H1 (cell line): ENCODE measurements at regions not wholly inside any gene's neighbourhood (a gene's known extent, or its start where the extent isn't known, plus 50 kb on each side); places are given as distances from the start of the nearest gene placed in this dataset.

Experiments used
- JUN ChIP-seq: IDR thresholded peaks from 2 replicates; pipeline ENCODE4 v1.6.1; 2011; ENCODE audit warnings: low read depth, mild to moderate bottlenecking, improper control_type of control experiment, low read length
- MAFK ChIP-seq: IDR thresholded peaks from 2 replicates; pipeline ENCODE4 v1.6.1; 2012; ENCODE audit warnings: low read depth, mild to moderate bottlenecking, improper control_type of control experiment, low read length
- NRF1 ChIP-seq: IDR thresholded peaks from 2 replicates; pipeline ENCODE4 v1.6.1; 2011; ENCODE audit warnings: mild to moderate bottlenecking, low read depth, low read length, improper control_type of control experiment
- POLR2AphosphoS5 ChIP-seq: IDR thresholded peaks from 2 replicates; pipeline ENCODE4 v1.6.1; 2011; ENCODE audit warnings: low read depth, low read length
- RBBP5 ChIP-seq: IDR thresholded peaks from 2 replicates; pipeline ENCODE4 v1.7.1; 2012; ENCODE audit warnings: low read depth, mild to moderate bottlenecking, inconsistent platforms, low read length, moderate library complexity, borderline replicate concordance
- YY1 ChIP-seq: IDR thresholded peaks from 2 replicates; pipeline ENCODE4 v1.6.1; 2011; ENCODE audit warnings: low read depth, mild to moderate bottlenecking, low read length
- TF ChIP-seq, protein P1 (sequence below), 3 experiments: IDR thresholded peaks; 1 replicate in 2 of 3; 2 replicates in 1 of 3; pipeline versions ENCODE4 v1.5.1 to v1.6.1; 2011; ENCODE audit warnings: low read length in 3 of 3, mild to moderate bottlenecking in 3 of 3, inconsistent platforms in 2 of 3, low read depth in 1 of 3, moderate library complexity in 1 of 3; ENCODE audit not compliant: insufficient read depth in 1 of 3; ENCODE audit errors: control extremely low read depth in 1 of 3
- TF ChIP-seq, protein P2 (sequence below): IDR thresholded peaks from 2 replicates; pipeline ENCODE4 v1.6.1; 2012; ENCODE audit warnings: inconsistent platforms
- TF ChIP-seq, protein P3 (sequence below): IDR thresholded peaks from 2 replicates; pipeline ENCODE4 v1.6.1; 2011; ENCODE audit warnings: low read length, improper control_type of control experiment

GRCh38 chr6:142676647-142677192 lies 268.3 kb downstream of the HIVEP2 start:
- TF ChIP-seq MAFK (no peak), JUN (no peak), POLR2AphosphoS5 (no peak), YY1 (no peak), NRF1 (no peak), RBBP5 (no peak)
- TF ChIP-seq, protein P1, sequence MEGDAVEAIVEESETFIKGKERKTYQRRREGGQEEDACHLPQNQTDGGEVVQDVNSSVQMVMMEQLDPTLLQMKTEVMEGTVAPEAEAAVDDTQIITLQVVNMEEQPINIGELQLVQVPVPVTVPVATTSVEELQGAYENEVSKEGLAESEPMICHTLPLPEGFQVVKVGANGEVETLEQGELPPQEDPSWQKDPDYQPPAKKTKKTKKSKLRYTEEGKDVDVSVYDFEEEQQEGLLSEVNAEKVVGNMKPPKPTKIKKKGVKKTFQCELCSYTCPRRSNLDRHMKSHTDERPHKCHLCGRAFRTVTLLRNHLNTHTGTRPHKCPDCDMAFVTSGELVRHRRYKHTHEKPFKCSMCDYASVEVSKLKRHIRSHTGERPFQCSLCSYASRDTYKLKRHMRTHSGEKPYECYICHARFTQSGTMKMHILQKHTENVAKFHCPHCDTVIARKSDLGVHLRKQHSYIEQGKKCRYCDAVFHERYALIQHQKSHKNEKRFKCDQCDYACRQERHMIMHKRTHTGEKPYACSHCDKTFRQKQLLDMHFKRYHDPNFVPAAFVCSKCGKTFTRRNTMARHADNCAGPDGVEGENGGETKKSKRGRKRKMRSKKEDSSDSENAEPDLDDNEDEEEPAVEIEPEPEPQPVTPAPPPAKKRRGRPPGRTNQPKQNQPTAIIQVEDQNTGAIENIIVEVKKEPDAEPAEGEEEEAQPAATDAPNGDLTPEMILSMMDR (IDR thresholded peaks at IDR 0.05; ENCODE audit: control extremely low read depth in 1 of 3, insufficient read depth in 1 of 3, low read depth in 1 of 3, low read length in 3 of 3): no peak
- TF ChIP-seq, protein P2, sequence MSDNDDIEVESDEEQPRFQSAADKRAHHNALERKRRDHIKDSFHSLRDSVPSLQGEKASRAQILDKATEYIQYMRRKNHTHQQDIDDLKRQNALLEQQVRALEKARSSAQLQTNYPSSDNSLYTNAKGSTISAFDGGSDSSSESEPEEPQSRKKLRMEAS: no peak
- TF ChIP-seq, protein P3, sequence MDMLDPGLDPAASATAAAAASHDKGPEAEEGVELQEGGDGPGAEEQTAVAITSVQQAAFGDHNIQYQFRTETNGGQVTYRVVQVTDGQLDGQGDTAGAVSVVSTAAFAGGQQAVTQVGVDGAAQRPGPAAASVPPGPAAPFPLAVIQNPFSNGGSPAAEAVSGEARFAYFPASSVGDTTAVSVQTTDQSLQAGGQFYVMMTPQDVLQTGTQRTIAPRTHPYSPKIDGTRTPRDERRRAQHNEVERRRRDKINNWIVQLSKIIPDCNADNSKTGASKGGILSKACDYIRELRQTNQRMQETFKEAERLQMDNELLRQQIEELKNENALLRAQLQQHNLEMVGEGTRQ: no peak
